Omental fat pad (tissue), 3 donors: ENCODE measurements at regions not wholly inside any gene's neighbourhood (a gene's known extent, or its start where the extent isn't known, plus 50 kb on each side); places are given as distances from the start of the nearest gene placed in this dataset.

Source experiments
- ATAC-seq: fragments of 150-250 bp; one replicate; pipeline ENCODE4 v1.9.1; 2016; ENCODE audit warnings: mild to moderate bottlenecking, moderate library complexity; ENCODE audit not compliant: low FRiP score
- DNase-seq: peaks from one replicate; pipeline ENCODE4 v3.0.0-alpha.2; 2019; ENCODE audit warnings: low spot score
- CTCF ChIP-seq, 3 donors: fragments of 450-650 bp; IDR thresholded peaks; one replicate each; pipeline ENCODE4 v1.5.1; 2016 to 2017; ENCODE audit warnings: antibody characterized with exemption in 3 of 3, mild to moderate bottlenecking in 3 of 3, moderate library complexity in 2 of 3

DNA sequence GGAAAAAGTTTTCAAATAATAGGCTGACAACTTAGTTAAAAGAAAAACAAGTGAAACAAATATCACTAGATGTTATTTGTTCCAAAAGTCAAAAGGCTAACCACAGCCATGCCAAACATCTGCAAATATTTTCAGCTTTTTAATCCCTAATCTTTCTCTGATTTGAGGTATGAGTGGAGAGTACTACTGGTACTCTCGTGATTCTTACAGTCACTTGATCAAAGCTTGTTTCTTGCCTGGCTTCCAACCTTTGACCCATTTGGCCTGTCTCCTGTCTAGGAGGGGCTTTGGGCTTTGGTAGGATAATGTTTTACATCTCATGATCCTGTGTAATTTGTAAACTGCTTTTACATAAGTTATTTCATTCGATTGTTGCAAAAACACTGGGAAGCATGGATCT lies 301.8 kb upstream of the SORL1-AS1 start:
- ATAC-seq, result no peak
- DNase-seq, result no peak

GRCh38 chr11:121749691-121750090 lies 296.9 kb upstream of the SORL1-AS1 start:
- DNase-seq (no peak), ATAC-seq (no peak)
- no peak for TF ChIP-seq CTCF (IDR thresholded peaks at IDR 0.05)

More for the DNA sequence above, 301.8 kb upstream of the SORL1-AS1 start:
- no peak for TF ChIP-seq CTCF (IDR thresholded peaks at IDR 0.05)

- no peak for TF ChIP-seq CTCF (IDR thresholded peaks at IDR 0.05)
- no peak for ATAC-seq
- no peak for DNase-seq
Measured at GRCh38 chr11:121748068-121748467, 295.3 kb upstream of the SORL1-AS1 start.

DNA sequence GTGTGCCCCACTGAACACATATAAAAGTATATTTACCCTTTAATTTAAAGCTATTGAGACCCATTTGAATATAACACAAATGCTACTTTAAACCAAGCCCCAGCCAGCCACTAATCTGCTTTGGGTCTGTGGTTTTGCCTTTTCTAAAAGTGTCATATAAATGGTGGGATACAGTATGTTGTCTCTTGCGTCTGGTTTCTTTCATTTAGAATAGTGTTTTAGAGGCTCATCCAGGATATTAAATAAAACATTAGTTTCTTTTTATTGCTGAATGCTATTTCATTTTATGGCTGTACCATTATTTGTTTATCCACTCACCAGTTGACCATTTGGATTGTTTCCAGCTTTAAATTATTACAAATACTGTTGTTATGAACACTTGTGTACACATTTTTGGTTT lies 290.5 kb upstream of the SORL1-AS1 start:
- ATAC-seq, result no peak
- no peak for DNase-seq
- no peak for TF ChIP-seq CTCF (IDR thresholded peaks at IDR 0.05)

DNA sequence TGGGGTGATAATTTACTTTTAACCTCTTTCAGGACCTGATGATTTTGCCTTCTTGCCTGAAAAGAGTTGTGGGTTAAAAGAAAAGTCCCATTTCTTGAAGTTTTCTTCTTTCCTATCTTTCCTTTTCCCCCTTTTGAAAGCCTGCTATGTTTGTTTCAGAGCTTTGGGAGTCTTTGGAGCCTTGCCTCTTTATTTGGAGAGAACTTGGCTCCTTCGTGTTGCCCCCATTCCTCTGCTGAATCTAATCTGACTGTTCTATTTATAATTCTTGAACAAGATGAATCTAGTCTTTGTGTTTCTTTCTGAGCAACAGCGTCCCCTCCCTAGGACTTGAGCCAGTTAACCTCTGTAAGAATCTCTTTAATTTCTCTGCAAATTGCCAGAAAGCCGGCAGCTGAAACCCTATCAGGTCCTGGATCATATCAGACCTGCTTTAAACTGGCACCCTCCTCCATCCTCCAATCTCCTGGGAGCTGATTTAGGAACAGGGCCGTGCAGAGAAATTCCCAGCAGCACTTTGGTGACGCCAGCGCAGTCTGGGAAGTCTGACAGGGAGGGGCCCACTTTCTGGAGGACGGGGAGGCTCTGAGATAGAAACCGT lies 289.1 kb upstream of the SORL1-AS1 start:
- no peak for TF ChIP-seq CTCF (IDR thresholded peaks at IDR 0.05)
- DNase-seq (no peak), ATAC-seq (peak; percentile 68)

DNA sequence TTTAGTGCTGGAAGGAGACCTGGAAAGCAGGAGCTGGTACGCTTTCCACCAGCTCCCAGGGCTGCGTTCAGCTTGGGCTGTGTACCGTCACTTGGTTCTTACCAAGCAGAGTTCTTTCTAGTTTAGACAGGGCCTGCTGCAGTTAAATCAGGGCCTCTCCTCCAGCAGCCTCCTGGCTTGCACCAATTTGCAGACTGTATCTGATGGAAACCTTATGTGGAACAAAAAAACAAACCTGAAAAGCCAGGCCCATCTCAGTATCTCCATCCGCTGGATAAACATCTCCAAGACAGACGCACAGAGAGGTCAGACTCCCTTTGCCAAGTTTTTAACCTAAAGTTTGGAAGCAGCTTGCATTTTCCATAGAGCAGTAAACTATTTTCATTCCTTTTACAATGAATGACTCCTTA lies 288.6 kb upstream of the SORL1-AS1 start:
- TF ChIP-seq CTCF (IDR thresholded peaks at IDR 0.05), result no peak
- DNase-seq (no peak), ATAC-seq (no peak)

DNA sequence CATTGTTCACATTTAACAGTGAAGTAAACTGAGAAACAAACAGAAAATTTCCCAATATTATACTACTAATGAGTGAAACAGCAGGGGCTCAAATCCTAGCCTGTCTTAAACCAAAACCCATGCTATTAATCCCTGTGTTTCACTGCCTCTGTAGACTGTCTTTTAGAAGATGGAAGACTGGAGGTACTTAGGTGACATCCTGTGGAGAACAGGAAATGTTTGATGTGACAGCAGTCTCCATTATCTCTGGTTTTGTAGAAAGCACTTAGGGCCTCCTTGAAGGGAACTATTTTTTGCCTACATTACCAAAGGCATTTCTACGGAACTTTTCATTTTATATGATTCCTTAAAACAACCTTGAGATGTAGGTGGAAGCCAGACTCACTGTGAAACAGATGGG lies 288.1 kb upstream of the SORL1-AS1 start:
- ATAC-seq (no peak), DNase-seq (no peak)
- no peak for TF ChIP-seq CTCF (IDR thresholded peaks at IDR 0.05)
